Prostate gland (tissue), 2 donors: ENCODE measurements at regions not wholly inside any gene's neighbourhood (a gene's known extent, or its start where the extent isn't known, plus 50 kb on each side); places are given as distances from the start of the nearest gene placed in this dataset.

Experiments
- POLR2A ChIP-seq: fragments of 450-650 bp; IDR thresholded peaks from one replicate; pipeline ENCODE4 v1.6.1; 2016; ENCODE audit warnings: antibody characterized with exemption, mild to moderate bottlenecking
- POLR2AphosphoS5 ChIP-seq: sonication (generic); formaldehyde crosslinking; IDR thresholded peaks from one replicate; pipeline ENCODE4 v1.6.1; 2017; ENCODE audit warnings: antibody characterized with exemption
- TF ChIP-seq, protein P1 (sequence below), 4 experiments: fragments of 200-600 bp in 2 of 4; fragments of 450-650 bp in 2 of 4; sonication (generic) in 2 of 4; IDR thresholded peaks; 1 replicate in 3 of 4; 2 replicates in 1 of 4; pipeline ENCODE4 v1.5.1; 2016 to 2019; ENCODE audit warnings: antibody characterized with exemption in 4 of 4, mild to moderate bottlenecking in 2 of 4, moderate library complexity in 2 of 4

DNA sequence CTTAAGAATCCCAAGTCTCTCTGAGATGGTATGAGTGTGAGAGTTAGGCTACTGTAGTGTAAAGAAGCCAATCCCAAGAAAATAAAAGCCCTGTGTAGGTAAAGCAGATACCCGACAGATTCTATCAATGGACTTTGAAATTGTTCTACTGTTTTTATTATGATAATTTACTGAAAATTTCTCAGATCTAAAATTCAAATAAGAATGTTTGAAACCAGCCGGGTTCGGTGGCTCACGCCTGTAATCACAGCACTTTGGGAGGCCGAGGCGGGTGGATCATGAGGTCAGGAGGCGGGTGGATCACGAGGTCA is 208.3 kb upstream of the SPRED2 start:
- TF ChIP-seq POLR2A (no peak), POLR2AphosphoS5 (no peak)
- TF ChIP-seq, protein P1, sequence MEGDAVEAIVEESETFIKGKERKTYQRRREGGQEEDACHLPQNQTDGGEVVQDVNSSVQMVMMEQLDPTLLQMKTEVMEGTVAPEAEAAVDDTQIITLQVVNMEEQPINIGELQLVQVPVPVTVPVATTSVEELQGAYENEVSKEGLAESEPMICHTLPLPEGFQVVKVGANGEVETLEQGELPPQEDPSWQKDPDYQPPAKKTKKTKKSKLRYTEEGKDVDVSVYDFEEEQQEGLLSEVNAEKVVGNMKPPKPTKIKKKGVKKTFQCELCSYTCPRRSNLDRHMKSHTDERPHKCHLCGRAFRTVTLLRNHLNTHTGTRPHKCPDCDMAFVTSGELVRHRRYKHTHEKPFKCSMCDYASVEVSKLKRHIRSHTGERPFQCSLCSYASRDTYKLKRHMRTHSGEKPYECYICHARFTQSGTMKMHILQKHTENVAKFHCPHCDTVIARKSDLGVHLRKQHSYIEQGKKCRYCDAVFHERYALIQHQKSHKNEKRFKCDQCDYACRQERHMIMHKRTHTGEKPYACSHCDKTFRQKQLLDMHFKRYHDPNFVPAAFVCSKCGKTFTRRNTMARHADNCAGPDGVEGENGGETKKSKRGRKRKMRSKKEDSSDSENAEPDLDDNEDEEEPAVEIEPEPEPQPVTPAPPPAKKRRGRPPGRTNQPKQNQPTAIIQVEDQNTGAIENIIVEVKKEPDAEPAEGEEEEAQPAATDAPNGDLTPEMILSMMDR (IDR thresholded peaks at IDR 0.05): no peak
